SK-N-MC (cell line): ENCODE measurements at regions not wholly inside any gene's neighbourhood (a gene's known extent, or its start where the extent isn't known, plus 50 kb on each side); places are given as distances from the start of the nearest gene placed in this dataset.

Experiments used
- DNase-seq: peaks from one replicate; pipeline ENCODE4 v3.0.0-alpha.2; 2011; ENCODE audit warnings: low read depth, low spot score
- H3K27ac ChIP-seq: fragments of 200-600 bp; sonication (generic); 2 replicates; pipeline ENCODE4 v1.5.1; 2016; ENCODE audit warnings: mixed run types
- H3K36me3 ChIP-seq: fragments of 200-600 bp; sonication (generic); 2 replicates; pipeline ENCODE4 v1.6.1; 2017; ENCODE audit warnings: antibody characterized with exemption, low read length, mixed read lengths; ENCODE audit not compliant: insufficient read depth
- H3K4me3 ChIP-seq: fragments of 200-600 bp; sonication (generic); 2 replicates; pipeline ENCODE4 v1.5.1; 2016
- H3K9ac ChIP-seq: fragments of 200-600 bp; sonication (generic); 2 replicates; pipeline ENCODE4 v1.8.0; 2017; ENCODE audit warnings: mixed run types, mixed read lengths; ENCODE audit not compliant: insufficient read length
- H3K9me3 ChIP-seq: fragments of 200-600 bp; sonication (generic); 2 replicates; pipeline ENCODE4 v1.6.1; 2017; ENCODE audit warnings: low read depth, mild to moderate bottlenecking, antibody characterized with exemption, low read length, moderate library complexity, mixed read lengths
- EZH2 ChIP-seq: fragments of 200-600 bp; sonication (generic); IDR thresholded peaks from one replicate; pipeline ENCODE4 v1.6.1; 2017; ENCODE audit warnings: antibody characterized with exemption
- FOXP2 ChIP-seq: optimal IDR thresholded peaks from 2 replicates; pipeline ENCODE3; 2011; ENCODE audit warnings: mild to moderate bottlenecking, moderate library complexity; ENCODE audit not compliant: insufficient read depth; ENCODE audit errors: extremely low read length, control extremely low read depth
- POLR2AphosphoS5 ChIP-seq: IDR thresholded peaks from 2 replicates; pipeline ENCODE4 v1.6.1; 2012; ENCODE audit warnings: mild to moderate bottlenecking, low read depth, low read length, borderline replicate concordance

DNA sequence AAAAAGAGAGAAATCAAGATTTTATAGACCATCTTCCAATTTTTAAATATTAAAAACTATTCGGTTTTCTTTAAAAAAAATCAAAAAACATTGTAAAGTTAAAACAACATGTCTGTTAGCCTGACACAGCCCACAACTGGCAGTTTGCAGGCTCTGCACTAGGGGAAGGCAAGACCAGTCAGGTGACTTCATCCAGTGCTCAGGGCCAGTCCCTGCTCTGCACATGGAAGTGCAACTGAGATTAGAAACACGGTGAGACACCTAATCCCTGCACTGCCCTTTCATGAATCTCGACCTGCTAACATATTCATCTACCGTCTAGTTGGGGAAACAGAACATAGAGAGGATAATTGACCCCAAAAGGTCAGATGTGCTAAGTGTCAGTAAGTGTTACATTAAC is 135.2 kb downstream of the BARD1 start:
- DNase-seq: no peak
- Histone ChIP-seq H3K4me3 (no peak overlapping the region), H3K9ac (no peak overlapping the region), H3K27ac (no peak overlapping the region), H3K36me3 (no peaks in the 10 kb centered on the region), H3K9me3 (no peaks in the 10 kb centered on the region)
- TF ChIP-seq FOXP2: no peak
- TF ChIP-seq EZH2: no peak
- no peak for TF ChIP-seq POLR2AphosphoS5

DNA sequence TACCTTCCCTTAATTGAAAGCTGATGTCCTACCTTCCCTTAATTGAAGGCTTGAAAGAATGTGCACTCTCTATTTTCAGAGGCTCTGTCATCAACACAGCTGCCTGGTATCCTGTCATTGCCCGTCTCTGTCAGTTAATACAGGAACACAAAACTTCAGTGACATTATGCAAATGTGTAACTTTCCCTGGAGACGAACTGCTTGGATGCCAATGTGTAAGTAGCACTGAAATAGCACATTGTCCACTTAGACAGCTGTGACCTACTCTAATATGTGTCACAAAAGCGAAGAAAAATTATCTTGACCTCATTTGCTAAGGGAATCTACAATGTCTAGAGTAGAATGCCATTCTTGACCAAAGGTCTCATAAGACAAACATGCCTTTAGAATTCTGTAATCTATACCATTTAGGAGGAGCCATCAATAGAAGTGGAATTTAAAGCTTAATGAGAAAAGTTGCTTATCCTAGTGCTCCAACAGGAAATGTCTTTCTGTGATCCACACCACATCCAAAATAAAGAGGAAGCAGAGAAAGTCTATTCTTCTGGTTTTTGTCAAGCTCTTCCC is 138.1 kb downstream of the BARD1 start:
- Histone ChIP-seq H3K36me3 (no peaks in the 10 kb centered on the region), H3K27ac (peak overlapping the region; percentile 17; the same call in 1 of the 2 replicates), H3K9ac (no peak overlapping the region), H3K9me3 (no peaks in the 10 kb centered on the region), H3K4me3 (0 out of 2 replicates have a peak overlapping the region, but pooled peaks have one; percentile 7)
- TF ChIP-seq EZH2 (no peak), FOXP2 (no peak), POLR2AphosphoS5 (no peak)
- no peak for DNase-seq

DNA sequence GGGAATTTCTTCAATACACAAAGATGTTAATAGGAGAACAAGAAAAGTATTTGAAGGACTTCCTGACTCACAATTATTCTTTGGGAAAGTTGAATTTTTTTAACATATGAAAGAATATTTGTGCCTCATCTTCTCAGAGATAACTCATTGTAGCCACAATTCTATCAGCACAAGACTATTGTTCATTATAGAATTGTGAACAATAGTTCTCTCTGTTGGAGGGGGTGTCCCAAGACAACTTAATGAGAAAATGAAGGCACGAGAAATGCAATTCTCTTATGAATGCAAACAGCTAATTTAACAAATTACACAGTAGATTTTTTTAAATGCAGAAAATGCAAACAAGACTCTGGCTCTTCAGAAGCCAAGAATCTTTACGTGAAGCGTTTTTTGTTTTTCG is 157.0 kb downstream of the BARD1 start:
- no peaks in the 10 kb centered on the region for H3K9me3 ChIP-seq
- DNase-seq: no peak
- no peaks in the 10 kb centered on the region for H3K36me3 ChIP-seq
- TF ChIP-seq POLR2AphosphoS5 (no peak), EZH2 (no peak), FOXP2 (no peak)
- H3K4me3 ChIP-seq: no peak overlapping the region
- H3K27ac ChIP-seq: no peak overlapping the region
- no peak overlapping the region for H3K9ac ChIP-seq

DNA sequence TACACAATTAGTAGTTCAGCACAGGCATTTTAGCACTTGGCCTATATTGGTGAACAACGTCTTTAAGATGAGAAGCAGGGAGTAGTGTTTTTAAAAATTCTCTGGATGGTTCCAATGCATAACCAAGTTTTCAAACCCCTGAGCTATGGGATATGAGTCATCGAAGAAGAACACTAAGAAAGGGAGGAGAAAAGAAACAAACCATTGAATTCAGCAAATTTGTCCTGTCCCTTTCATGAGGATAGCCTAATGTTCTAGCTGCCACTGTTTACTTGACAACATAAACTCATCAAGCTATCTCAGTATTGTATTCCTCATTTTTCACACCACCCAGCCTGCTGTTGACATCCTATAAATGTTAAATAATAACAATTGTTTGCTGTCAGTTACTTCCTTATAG is 158.0 kb downstream of the BARD1 start:
- no peak for DNase-seq
- Histone ChIP-seq H3K9ac (no peak overlapping the region), H3K4me3 (no peak overlapping the region), H3K27ac (no peak overlapping the region), H3K9me3 (no peaks in the 10 kb centered on the region), H3K36me3 (no peaks in the 10 kb centered on the region)
- no peak for TF ChIP-seq POLR2AphosphoS5
- no peak for TF ChIP-seq FOXP2
- no peak for TF ChIP-seq EZH2

DNA sequence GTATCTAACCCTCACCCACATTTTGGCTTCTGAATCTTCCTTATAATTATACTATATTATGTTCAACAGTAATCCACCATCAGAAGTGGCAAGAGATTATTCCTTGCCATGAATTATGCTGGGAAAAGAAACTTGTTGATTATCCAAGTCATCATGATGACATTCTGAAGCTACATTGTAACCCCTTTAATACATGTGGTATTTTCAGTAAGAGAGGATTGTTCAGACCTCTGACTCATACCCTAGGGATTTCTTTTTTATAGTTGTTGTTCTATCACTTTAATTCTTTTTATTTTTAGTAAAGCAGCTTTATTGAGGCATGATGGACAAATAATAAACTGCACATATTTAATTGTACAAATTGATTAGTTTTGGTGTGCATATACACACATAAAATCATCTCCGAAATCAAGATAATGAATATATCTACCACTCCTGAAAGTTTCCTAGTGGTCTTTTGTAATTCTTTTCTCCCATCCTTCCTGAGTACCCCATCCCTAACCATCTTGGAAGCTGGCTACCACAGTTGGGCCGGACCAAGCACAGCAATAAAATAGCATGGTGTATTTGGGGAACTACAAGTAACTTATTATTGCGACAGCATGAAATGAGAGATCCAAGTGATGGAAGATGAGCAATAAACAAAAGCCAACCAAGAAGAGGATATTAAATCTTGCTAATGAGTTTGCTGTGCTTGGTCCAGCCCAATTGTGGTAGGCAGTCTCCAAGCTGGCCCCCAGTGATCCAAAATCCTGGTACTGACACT is 159.9 kb downstream of the BARD1 start:
- DNase-seq: no peak

DNA sequence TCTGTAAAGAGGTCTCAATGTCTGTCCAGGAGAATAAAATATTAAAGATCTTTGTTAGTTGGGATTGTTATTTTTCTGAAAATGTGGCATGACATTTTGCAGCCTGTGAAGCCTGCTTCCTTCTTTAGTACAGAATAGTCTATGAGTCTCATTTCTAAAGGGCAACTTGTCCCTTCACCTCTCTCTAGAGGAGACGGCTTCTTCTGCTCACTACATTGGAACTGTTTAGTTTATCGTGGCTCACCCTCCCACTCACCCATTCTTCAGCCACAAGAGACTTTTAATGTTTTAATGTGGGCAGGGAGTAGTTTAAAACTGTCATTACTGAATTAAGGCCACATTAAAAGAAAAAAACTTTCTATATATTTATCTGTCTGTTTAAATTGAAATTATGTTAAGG is 161.0 kb downstream of the BARD1 start:
- Histone ChIP-seq H3K27ac (no peak overlapping the region), H3K9me3 (no peaks in the 10 kb centered on the region), H3K9ac (no peak overlapping the region), H3K36me3 (no peaks in the 10 kb centered on the region), H3K4me3 (no peak overlapping the region)
- TF ChIP-seq POLR2AphosphoS5 (no peak), EZH2 (no peak), FOXP2 (no peak)
- no peak for DNase-seq

More for the DNA sequence above, 159.9 kb downstream of the BARD1 start:
- Histone ChIP-seq H3K9me3 (no peaks in the 10 kb centered on the region), H3K4me3 (no peak overlapping the region), H3K27ac (no peak overlapping the region), H3K36me3 (no peaks in the 10 kb centered on the region), H3K9ac (no peak overlapping the region)
- no peak for TF ChIP-seq FOXP2
- TF ChIP-seq POLR2AphosphoS5: no peak
- TF ChIP-seq EZH2: no peak

DNA sequence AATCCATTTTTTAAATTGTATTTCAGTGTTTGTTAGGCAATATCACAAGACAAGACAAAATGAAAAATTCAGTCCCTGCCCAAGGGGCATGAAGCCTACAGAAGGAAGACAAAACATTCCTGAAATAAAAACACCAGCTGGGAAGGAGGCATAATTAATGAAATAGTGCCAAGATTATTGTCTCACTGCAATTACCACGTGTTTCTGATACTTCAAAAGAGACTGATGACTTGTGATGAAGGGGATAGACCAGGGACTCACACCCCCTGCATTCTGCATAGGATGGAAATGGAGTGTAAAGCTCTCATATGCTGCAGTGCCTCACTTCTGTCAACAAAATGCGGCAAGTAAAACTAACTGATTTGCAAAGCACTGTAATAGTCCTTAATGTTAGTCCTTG is 178.1 kb downstream of the BARD1 start:
- no peak overlapping the region for H3K9ac ChIP-seq
- no peak overlapping the region for H3K27ac ChIP-seq
- no peak overlapping the region for H3K4me3 ChIP-seq
- TF ChIP-seq POLR2AphosphoS5 (no peak), EZH2 (no peak), FOXP2 (no peak)
- no peaks in the 10 kb centered on the region for H3K36me3 ChIP-seq
- H3K9me3 ChIP-seq: no peaks in the 10 kb centered on the region
- DNase-seq: no peak

DNA sequence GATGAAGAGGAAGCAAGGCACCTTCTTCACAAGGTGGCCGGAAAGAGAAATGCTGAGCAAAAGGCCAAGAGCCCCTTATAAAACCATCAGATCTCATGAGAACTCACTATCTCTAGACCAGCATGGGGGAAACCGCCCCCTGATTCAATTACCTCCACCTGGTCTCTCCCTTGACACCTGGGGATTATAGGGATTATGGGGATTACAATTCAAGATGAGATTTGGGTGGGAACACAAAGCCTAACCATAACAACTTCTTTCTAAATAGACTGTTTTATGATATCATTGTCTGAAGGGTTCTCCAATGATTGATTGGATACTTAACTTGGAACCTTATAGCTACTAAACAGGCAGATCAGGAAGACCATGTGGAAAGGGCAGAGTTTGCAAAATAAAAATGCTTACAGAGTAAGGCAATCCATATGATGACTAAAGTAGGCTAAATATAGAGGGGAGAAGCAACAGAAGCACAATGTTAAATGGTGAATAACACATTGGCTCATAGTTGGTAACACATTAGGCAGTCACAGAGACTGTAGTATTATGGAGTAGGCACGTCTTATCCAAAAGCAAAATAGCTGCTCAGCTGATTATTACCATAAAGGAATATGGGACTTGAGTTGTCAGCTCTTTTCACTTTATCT is 179.0 kb downstream of the BARD1 start:
- no peak for TF ChIP-seq FOXP2
- TF ChIP-seq EZH2: no peak
- no peak for TF ChIP-seq POLR2AphosphoS5
- H3K4me3 ChIP-seq: no peak overlapping the region
- DNase-seq: no peak

DNA sequence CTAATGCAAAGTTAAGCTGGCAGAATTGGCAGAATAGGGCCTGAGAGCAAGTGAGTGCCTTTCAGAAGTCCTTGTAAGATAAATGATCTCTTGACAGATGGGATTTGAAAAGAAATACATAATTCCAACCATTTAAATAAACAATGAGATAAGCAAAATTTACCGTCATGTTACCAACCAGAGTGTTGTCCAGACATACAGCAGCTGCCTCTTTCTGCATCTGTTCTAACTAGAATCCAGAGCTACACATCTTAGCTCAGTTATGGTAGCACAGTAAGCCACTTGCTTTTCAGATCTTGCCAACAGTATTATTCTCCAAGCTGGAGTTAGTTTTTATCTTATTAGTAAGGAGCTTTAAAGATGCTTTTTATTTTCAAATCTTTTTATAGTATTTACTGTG is 179.6 kb downstream of the BARD1 start:
- no peak for TF ChIP-seq EZH2
- no peak for TF ChIP-seq POLR2AphosphoS5
- no peak for TF ChIP-seq FOXP2
- no peak overlapping the region for H3K4me3 ChIP-seq
- H3K27ac ChIP-seq: no peak overlapping the region
- H3K36me3 ChIP-seq: no peaks in the 10 kb centered on the region
- no peaks in the 10 kb centered on the region for H3K9me3 ChIP-seq
- no peak for DNase-seq
- H3K9ac ChIP-seq: no peak overlapping the region

More for the DNA sequence above, 179.0 kb downstream of the BARD1 start:
- Histone ChIP-seq H3K27ac (no peak overlapping the region), H3K9ac (no peak overlapping the region), H3K9me3 (no peaks in the 10 kb centered on the region), H3K36me3 (no peaks in the 10 kb centered on the region)
